Uterus (tissue), 3 donors: ENCODE measurements at regions not wholly inside any gene's neighbourhood (a gene's known extent, or its start where the extent isn't known, plus 50 kb on each side); places are given as distances from the start of the nearest gene placed in this dataset.

Experiments
- DNase-seq, 2 donors: peaks; one replicate each; pipeline ENCODE4 v3.0.0-alpha.2; 2019 to 2020
- H3K27ac ChIP-seq, 2 donors: fragments of 200-600 bp; sonication (generic); 1 replicate in 1 of 2; 2 replicates in 1 of 2; pipeline ENCODE4 v1.5.1; 2016 to 2018
- H3K27me3 ChIP-seq, 2 donors: fragments of 200-600 bp; sonication (generic); one replicate each; pipeline ENCODE4 v1.5.1; 2018 to 2019; ENCODE audit warnings: control low read depth in 1 of 2
- H3K36me3 ChIP-seq, 2 donors: fragments of 200-600 bp; sonication (generic); one replicate each; pipeline ENCODE4 v1.5.1; 2019; ENCODE audit warnings: control low read depth in 1 of 2
- H3K4me1 ChIP-seq, 2 donors: fragments of 200-600 bp; sonication (generic); one replicate each; pipeline ENCODE4 v1.5.1; 2018 to 2019; ENCODE audit warnings: control low read depth in 1 of 2
- H3K4me3 ChIP-seq, 2 donors: fragments of 200-600 bp; sonication (generic); 1 replicate in 1 of 2; 2 replicates in 1 of 2; pipeline ENCODE4 v1.5.1; 2018 to 2019; ENCODE audit warnings: mild to moderate bottlenecking in 1 of 2
- H3K9me3 ChIP-seq, 2 donors: fragments of 200-600 bp; sonication (generic); one replicate each; pipeline ENCODE4 v1.5.1; 2019; ENCODE audit warnings: control low read depth in 1 of 2
- CTCF ChIP-seq, 4 experiments: fragments of 200-600 bp in 2 of 4; fragments of 450-650 bp in 2 of 4; sonication (generic) in 2 of 4; IDR thresholded peaks; one replicate each; pipeline ENCODE4 v1.5.1; 2016 to 2019; ENCODE audit warnings: antibody characterized with exemption in 4 of 4, mild to moderate bottlenecking in 2 of 4, moderate library complexity in 1 of 4
- POLR2A ChIP-seq, 2 donors: fragments of 450-650 bp; IDR thresholded peaks; one replicate each; pipeline ENCODE4 v1.6.1; 2016; ENCODE audit warnings: antibody characterized with exemption in 2 of 2, mild to moderate bottlenecking in 1 of 2, moderate library complexity in 1 of 2
- intact Hi-C: fragments of 100-400 bp; cut with DNase I; formaldehyde crosslinking; loops from one replicate; pipeline ENCODE4 v1.15.1; 2023; ENCODE audit warnings: low total_unique reads
- donor health status: DM: yes; HTN: yes; CAD: no.

GRCh38 chr12:97800561-97800960 is 338.0 kb downstream of the RMST start:
- DNase-seq, result no peak
- no peaks in the 10 kb centered on the region for H3K4me1 ChIP-seq
- intact Hi-C loops, result no loop called here
- TF ChIP-seq POLR2A (IDR thresholded peaks at IDR 0.05) (no peak), CTCF (IDR thresholded peaks at IDR 0.05) (no peak)
- no peaks in the 10 kb centered on the region for H3K9me3 ChIP-seq
- no peak overlapping the region for H3K4me3 ChIP-seq
- no peak overlapping the region for H3K27ac ChIP-seq
- no peaks in the 10 kb centered on the region for H3K27me3 ChIP-seq
- H3K36me3 ChIP-seq, result no peaks in the 10 kb centered on the region

DNA sequence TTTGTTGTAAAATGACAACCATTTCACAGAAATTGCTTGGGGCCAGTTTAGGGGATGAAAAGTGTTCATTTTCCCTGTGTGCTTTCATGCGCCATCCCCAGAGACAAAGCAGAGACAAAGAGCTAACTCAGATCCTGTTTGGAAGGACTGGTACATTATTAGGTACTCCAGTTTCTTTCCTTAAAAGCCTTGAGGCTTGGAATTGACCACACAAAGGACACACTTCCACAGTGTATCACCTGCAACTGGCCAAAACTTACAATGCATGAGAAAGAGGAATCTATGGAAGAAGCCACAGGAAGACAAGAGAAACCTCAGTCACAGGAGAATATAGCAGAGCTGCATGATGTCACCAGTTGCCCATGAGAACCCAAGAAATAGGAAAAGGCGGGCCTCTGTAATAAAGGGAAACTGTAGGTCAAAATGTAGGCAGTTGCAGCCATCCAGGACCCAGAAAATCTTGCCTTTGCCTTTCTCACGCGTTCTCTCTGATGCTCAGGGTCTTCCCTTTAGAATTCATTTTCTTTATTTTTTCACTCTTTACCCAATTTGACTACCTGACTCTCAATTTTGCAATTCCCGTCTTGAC is 339.0 kb downstream of the RMST start:
- H3K4me1 ChIP-seq, result no peaks in the 10 kb centered on the region
- no peaks in the 10 kb centered on the region for H3K36me3 ChIP-seq
- no peak for TF ChIP-seq POLR2A (IDR thresholded peaks at IDR 0.05)
- TF ChIP-seq CTCF (IDR thresholded peaks at IDR 0.05), result no peak
- H3K9me3 ChIP-seq, result no peaks in the 10 kb centered on the region
- no peak overlapping the region for H3K27ac ChIP-seq
- DNase-seq, result no peak
- H3K4me3 ChIP-seq, result no peak overlapping the region
- intact Hi-C loops, result no loop called here
- H3K27me3 ChIP-seq, result no peaks in the 10 kb centered on the region

DNA sequence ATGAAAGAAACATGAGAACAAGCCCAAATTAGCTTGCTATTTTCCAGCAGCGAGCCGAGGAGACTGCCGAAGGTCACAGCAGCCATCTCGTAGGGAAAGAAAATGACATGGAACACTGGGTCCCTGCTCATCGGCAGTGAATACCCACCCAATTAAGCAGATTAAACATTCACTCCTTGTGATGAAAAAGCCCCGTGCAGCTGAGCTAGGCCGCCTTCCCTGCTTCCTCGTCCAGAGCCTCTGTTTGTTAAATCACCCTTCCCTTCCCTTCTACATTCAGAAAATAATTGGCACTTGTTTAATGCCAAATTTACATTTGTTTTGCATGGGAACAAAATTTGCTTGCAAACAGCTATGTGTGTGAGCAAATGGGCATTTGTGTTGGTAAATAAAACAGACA is 342.5 kb downstream of the RMST start:
- Histone ChIP-seq H3K9me3 (no peaks in the 10 kb centered on the region), H3K4me1 (no peaks in the 10 kb centered on the region), H3K36me3 (no peaks in the 10 kb centered on the region), H3K27ac (no peak overlapping the region), H3K27me3 (no peaks in the 10 kb centered on the region), H3K4me3 (no peak overlapping the region)
- TF ChIP-seq CTCF (IDR thresholded peaks at IDR 0.05) (no peak), POLR2A (IDR thresholded peaks at IDR 0.05) (no peak)
- intact Hi-C loops, result no loop called here
- no peak for DNase-seq

DNA sequence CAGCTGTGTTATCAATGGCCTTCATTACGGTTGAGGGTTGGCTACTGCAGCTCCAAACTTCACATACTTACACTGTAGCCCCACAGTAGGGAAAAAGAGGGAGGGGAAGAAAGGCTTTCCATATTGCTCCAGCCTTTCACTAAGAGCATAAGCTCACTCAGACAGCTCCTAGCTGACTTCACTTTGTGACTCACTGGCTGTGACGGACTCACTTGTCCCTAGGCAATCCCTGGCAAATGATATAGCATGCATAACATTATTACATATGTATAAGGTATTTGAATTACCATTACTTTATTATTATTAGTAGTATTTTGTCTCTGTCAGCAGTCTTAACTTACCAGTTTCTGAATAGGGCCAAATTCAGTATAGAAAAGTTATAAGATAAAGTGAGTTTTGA is 350.7 kb downstream of the RMST start:
- Histone ChIP-seq H3K36me3 (no peaks in the 10 kb centered on the region), H3K9me3 (no peaks in the 10 kb centered on the region), H3K4me1 (no peaks in the 10 kb centered on the region), H3K27ac (no peak overlapping the region), H3K4me3 (no peak overlapping the region), H3K27me3 (no peaks in the 10 kb centered on the region)
- DNase-seq, result no peak
- TF ChIP-seq POLR2A (IDR thresholded peaks at IDR 0.05) (no peak), CTCF (IDR thresholded peaks at IDR 0.05) (no peak)
- intact Hi-C loops, result no loop called here

- no peaks in the 10 kb centered on the region for H3K36me3 ChIP-seq
- H3K27me3 ChIP-seq, result no peaks in the 10 kb centered on the region
- TF ChIP-seq CTCF (IDR thresholded peaks at IDR 0.05), result no peak
- no peak for TF ChIP-seq POLR2A (IDR thresholded peaks at IDR 0.05)
- H3K4me3 ChIP-seq, result no peak overlapping the region
- no peak overlapping the region for H3K27ac ChIP-seq
- no peaks in the 10 kb centered on the region for H3K9me3 ChIP-seq
- no peak for DNase-seq
- no peaks in the 10 kb centered on the region for H3K4me1 ChIP-seq
- intact Hi-C loops, result no loop called here
Observed at GRCh38 chr12:97821806-97822205, 359.2 kb downstream of the RMST start.
